Aorta (tissue), 5 donors: ENCODE measurements at regions not wholly inside any gene's neighbourhood (a gene's known extent, or its start where the extent isn't known, plus 50 kb on each side); places are given as distances from the start of the nearest gene placed in this dataset.

Source experiments
- ATAC-seq: fragments of 200-7000 bp; cut with Tn5 transposase; one replicate; pipeline ENCODE4 v1.9.1; 2022; ENCODE audit warnings: moderate library complexity; ENCODE audit not compliant: low FRiP score
- DNase-seq, 2 donors: peaks; one replicate each; pipeline ENCODE4 v3.0.0-alpha.2; 2020
- H3K27ac ChIP-seq, 2 donors: one replicate each; pipeline ENCODE4 v1.5.1; 2013; ENCODE audit warnings: low read length in 2 of 2, mild to moderate bottlenecking in 2 of 2, moderate library complexity in 2 of 2, control low read depth in 1 of 2, inconsistent platforms in 1 of 2, low read depth in 1 of 2
- H3K27me3 ChIP-seq, 2 donors: one replicate each; pipeline ENCODE4 v1.6.1; 2013; ENCODE audit warnings: control low read depth in 1 of 2, low read length in 1 of 2, mild to moderate bottlenecking in 1 of 2, moderate library complexity in 1 of 2; ENCODE audit not compliant: insufficient read depth in 2 of 2, control insufficient read depth in 1 of 2
- H3K36me3 ChIP-seq, 2 donors: one replicate each; pipeline ENCODE4 v1.6.1; 2013; ENCODE audit warnings: control low read depth in 1 of 2, low read length in 1 of 2, mild to moderate bottlenecking in 1 of 2; ENCODE audit not compliant: insufficient read depth in 2 of 2, control insufficient read depth in 1 of 2
- H3K4me1 ChIP-seq, 2 donors: one replicate each; pipeline ENCODE4 v1.6.1; 2013; ENCODE audit warnings: low read length in 2 of 2, control low read depth in 1 of 2, mild to moderate bottlenecking in 1 of 2, moderate library complexity in 1 of 2; ENCODE audit not compliant: insufficient read depth in 2 of 2, control insufficient read depth in 1 of 2
- H3K4me3 ChIP-seq, 2 donors: one replicate each; pipeline ENCODE4 v1.5.1; 2013; ENCODE audit warnings: low read length in 2 of 2, control low read depth in 1 of 2, mild to moderate bottlenecking in 1 of 2
- H3K9me3 ChIP-seq: one replicate; pipeline ENCODE4 v1.6.1; 2013; ENCODE audit warnings: mild to moderate bottlenecking, low read length; ENCODE audit not compliant: control insufficient read depth
- WGBS, 2 donors: extraction: QIAGEN DNeasy Blood & Tissue Kit; methylation state at CpG; one replicate each; pipeline ENCODE4 v1.1.7; 2013; 5-methylcytosine and 5-hydroxymethylcytosine counted together
- intact Hi-C, 2 donors: fragments of 100-400 bp; cut with DNase I; formaldehyde crosslinking; loops; one replicate each; pipeline versions ENCODE4 v1.14.2 to v1.15.0; 2022
- donor health status: healthy with polysubstance abuse.
- donor health status: Bipolar disorder and iron deficiency.
- donor health status: DM: no; HTN: no; CAD: no.
- donor health status: DM: no; HTN: no; CAD: no.
- donor health status: DM: yes; HTN: yes; CAD: no.

DNA sequence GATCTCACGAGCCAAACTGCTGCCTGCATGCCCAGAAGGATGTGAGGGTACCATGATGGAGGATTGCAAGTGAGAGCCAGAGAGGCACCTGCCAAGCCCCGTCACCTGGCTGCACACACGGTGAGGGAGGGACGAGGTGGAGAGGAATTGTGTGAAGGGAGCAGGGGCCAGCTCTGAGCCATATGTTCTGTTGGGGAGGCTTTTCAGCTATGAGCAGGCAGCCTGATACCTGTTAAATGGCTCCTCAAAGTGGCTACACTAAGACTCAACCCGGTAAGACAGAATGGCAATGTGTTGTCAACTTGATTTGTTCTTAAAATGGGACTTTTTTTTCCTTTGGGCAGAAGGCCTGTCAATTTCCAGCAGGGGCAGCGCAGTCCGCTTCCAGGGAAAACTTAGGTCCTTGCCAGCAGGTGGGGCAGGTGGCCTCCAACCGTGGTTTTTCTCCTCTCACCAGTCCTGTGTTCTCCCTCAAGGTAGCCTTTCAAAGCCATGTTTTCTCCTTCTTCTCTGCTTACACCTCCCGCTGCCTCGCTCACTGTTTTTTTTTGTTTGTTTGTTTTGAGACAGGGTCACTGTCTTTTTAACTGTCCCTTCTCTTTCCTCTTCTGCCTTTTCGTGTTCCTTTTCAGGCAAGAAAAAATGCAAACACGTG, 57.7 kb upstream of the ZNRF2 start:
- intact Hi-C loops, result no loop called here
- H3K9me3 ChIP-seq, result no peaks in the 10 kb centered on the region
- DNase-seq, result no peak
- ATAC-seq, result no peak
- no peaks in the 10 kb centered on the region for H3K27me3 ChIP-seq
- no peaks in the 10 kb centered on the region for H3K36me3 ChIP-seq
- H3K4me1 ChIP-seq, result no peaks in the 10 kb centered on the region
- WGBS, 2 donors, result 86% methylated on average over 12 of the region's 12 CpGs
- no peak overlapping the region for H3K27ac ChIP-seq
- no peak overlapping the region for H3K4me3 ChIP-seq

DNA sequence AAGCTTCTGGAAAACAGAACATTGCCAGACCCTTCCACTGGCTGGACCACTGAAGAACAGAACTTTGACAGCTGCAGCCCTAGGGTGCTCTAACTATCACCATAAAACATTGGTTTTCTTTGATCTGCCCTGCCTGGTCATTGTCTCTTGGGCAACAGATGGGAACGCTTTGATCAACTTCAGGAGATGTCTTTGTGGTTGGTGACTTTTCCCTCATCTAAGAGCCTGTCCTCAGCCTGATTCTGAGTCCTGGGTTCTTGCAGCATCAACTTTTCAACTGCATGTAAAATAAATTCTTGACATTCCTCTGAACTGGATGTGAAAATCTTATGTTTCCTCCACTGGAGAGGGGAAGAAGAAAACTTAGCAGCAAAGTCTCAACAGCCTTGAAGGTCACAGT, 53.1 kb upstream of the ZNRF2 start:
- WGBS, 2 donors, result 96 to 100% methylated on average over 1 of the region's 1 CpG

DNA sequence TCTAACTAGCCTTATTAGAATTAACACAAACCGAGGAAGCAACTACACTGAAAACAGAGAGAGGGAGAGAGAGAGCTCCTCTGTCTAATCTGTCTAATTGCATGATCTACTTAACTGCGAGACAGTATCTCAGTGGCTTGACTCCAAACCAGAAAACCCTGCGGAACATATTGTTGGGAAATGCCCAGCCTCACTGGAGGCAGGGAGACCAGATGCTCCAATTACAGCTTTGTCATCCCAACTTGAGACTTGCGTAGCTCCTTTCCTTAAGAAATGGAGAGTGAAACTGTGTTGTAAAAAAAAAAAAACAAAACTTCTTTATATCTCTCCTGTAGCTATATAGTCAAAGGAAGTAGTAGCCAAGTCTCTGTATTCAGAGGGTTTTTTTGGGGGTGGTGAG, 52.0 kb upstream of the ZNRF2 start:
- no peak overlapping the region for H3K4me3 ChIP-seq
- DNase-seq, result no peak
- intact Hi-C loops, result no loop called here
- H3K9me3 ChIP-seq, result no peaks in the 10 kb centered on the region
- H3K36me3 ChIP-seq, result no peaks in the 10 kb centered on the region
- WGBS, 2 donors, result 93 to 95% methylated on average over 4 of the region's 4 CpGs
- no peak for ATAC-seq
- H3K4me1 ChIP-seq, result no peaks in the 10 kb centered on the region
- H3K27ac ChIP-seq, result no peak overlapping the region
- no peaks in the 10 kb centered on the region for H3K27me3 ChIP-seq

More for the DNA sequence above, 53.1 kb upstream of the ZNRF2 start:
- no peak overlapping the region for H3K4me3 ChIP-seq
- no peak overlapping the region for H3K27ac ChIP-seq
- no peak for ATAC-seq
- no peaks in the 10 kb centered on the region for H3K9me3 ChIP-seq
- no peak for DNase-seq
- H3K36me3 ChIP-seq, result no peaks in the 10 kb centered on the region
- intact Hi-C loops, result no loop called here
- H3K27me3 ChIP-seq, result no peaks in the 10 kb centered on the region
- no peaks in the 10 kb centered on the region for H3K4me1 ChIP-seq
